ENCODE measurements at regions not wholly inside any gene's neighbourhood (a gene's known extent, or its start where the extent isn't known, plus 50 kb on each side); places are given as distances from the start of the nearest gene placed in this dataset.

DNA sequence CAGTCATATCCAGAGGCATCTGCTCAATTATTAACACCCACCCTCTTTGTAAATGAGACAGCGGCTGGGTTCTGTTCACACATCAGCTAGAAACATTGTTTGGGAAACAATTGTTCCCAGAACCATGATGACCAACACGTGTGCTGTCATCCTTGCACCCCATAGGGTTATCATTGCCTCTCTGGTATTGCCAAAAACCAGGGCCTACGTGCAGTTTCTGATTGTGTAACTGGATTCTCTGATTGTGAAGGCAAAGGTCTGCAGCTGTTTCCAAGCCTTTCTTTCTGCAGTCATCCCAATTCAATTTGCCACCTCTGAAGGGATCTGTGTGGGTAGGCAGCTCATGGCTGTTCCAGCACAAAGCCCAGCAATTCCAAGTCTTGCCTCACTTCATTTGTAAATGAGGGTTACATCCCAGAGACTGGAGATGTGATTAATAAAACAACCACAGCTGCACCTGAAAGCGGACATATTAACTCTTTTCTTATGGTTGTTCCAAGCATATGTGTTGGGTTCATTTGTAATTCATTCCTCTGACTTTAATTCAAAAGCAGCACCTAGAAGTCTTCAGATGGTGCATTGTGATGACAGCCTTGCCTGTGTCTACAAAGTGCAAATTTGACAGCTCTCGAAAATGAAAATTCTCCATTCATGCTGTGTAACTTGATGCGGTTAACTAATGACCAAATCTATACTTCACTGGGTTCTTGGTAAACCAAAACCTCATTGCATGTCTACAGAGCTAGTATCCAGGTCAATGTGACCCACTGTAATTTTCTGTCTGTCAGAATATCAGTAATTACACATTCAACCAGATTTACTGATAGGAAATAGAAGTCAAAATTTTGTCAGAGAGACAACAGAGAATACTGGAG lies 66.6 kb downstream of the YIPF5 start:
- Histone ChIP-seq H3K36me3 (ENCODE audit: control insufficient read depth in 2 of 3, insufficient read depth in 3 of 3, low read length in 3 of 3) (no peaks in the 10 kb centered on the region), H3K4me1 (ENCODE audit: control insufficient read depth in 2 of 3, insufficient read depth in 2 of 3, low read depth in 1 of 3, low read length in 3 of 3) (no peaks in the 10 kb centered on the region), H3K4me3 (ENCODE audit: low read length in 3 of 3) (no peak overlapping the region), H3K9ac (ENCODE audit: low read length in 3 of 3) (no peak overlapping the region), H3K9me3 (ENCODE audit: control insufficient read depth in 2 of 3, insufficient read depth in 1 of 3, low read length in 3 of 3) (no peaks in the 10 kb centered on the region), H3K27me3 (ENCODE audit: control insufficient read depth, insufficient read depth, low read length) (no peaks in the 10 kb centered on the region), H3K27ac (ENCODE audit: low read depth in 2 of 2, low read length in 2 of 2) (no peak overlapping the region)
- intact Hi-C loops (cut with DNase I): no loop called here
- TF ChIP-seq CTCF (IDR thresholded peaks at IDR 0.05; ENCODE audit: borderline replicate concordance, extremely low read depth, insufficient read depth): no peak
- no peak for DNase-seq
- no peak for FAIRE-seq

GRCh38 chr5:144105371-144105770 lies 65.1 kb downstream of the YIPF5 start:
- Histone ChIP-seq H3K9ac (ENCODE audit: low read length in 3 of 3) (no peak overlapping the region), H3K36me3 (ENCODE audit: control insufficient read depth in 2 of 3, insufficient read depth in 3 of 3, low read length in 3 of 3) (no peaks in the 10 kb centered on the region), H3K9me3 (ENCODE audit: control insufficient read depth in 2 of 3, insufficient read depth in 1 of 3, low read length in 3 of 3) (no peaks in the 10 kb centered on the region), H3K4me1 (ENCODE audit: control insufficient read depth in 2 of 3, insufficient read depth in 2 of 3, low read depth in 1 of 3, low read length in 3 of 3) (no peaks in the 10 kb centered on the region), H3K27me3 (ENCODE audit: control insufficient read depth, insufficient read depth, low read length) (no peaks in the 10 kb centered on the region), H3K27ac (ENCODE audit: low read depth in 2 of 2, low read length in 2 of 2) (no peak overlapping the region), H3K4me3 (ENCODE audit: low read length in 3 of 3) (no peak overlapping the region)
- DNase-seq: no peak
- intact Hi-C loops (cut with DNase I): no loop called here
- FAIRE-seq: no peak
- TF ChIP-seq CTCF (IDR thresholded peaks at IDR 0.05; ENCODE audit: borderline replicate concordance, extremely low read depth, insufficient read depth): no peak

DNA sequence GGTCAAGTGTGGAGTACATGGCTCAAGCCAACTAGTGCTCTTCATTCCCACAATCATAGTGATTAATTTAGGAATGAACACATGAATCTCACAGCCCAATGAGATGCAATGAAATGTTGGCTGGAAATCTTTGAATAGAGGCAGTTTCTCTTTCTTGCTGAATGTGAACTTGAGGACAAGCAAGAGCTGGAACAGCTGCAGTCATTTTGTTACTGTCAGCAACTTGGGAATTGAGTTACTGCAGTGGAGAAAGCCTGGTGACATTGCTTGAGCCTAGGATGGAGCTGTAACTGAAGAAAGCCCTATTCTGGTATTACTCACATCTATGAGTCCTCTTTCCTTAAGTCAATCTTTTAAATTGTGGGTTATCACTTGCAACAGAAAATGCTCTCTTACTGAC lies 62.3 kb downstream of the YIPF5 start:
- H3K9me3 ChIP-seq (ENCODE audit: control insufficient read depth in 2 of 3, insufficient read depth in 1 of 3, low read length in 3 of 3): no peaks in the 10 kb centered on the region
- intact Hi-C loops (cut with DNase I): no loop called here
- FAIRE-seq (no peak), DNase-seq (peak in 1 of 5 donors; percentile 82)
- H3K9ac ChIP-seq (ENCODE audit: low read length in 3 of 3): no peak overlapping the region
- H3K36me3 ChIP-seq (ENCODE audit: control insufficient read depth in 2 of 3, insufficient read depth in 3 of 3, low read length in 3 of 3): no peaks in the 10 kb centered on the region
- no peak overlapping the region for H3K4me3 ChIP-seq (ENCODE audit: low read length in 3 of 3)
- no peak overlapping the region for H3K27ac ChIP-seq (ENCODE audit: low read depth in 2 of 2, low read length in 2 of 2)
- H3K4me1 ChIP-seq (ENCODE audit: control insufficient read depth in 2 of 3, insufficient read depth in 2 of 3, low read depth in 1 of 3, low read length in 3 of 3): no peaks in the 10 kb centered on the region
- no peak for TF ChIP-seq CTCF (IDR thresholded peaks at IDR 0.05; ENCODE audit: borderline replicate concordance, extremely low read depth, insufficient read depth)
- H3K27me3 ChIP-seq (ENCODE audit: control insufficient read depth, insufficient read depth, low read length): no peaks in the 10 kb centered on the region
